ENCODE measurements at regions not wholly inside any gene's neighbourhood (a gene's known extent, or its start where the extent isn't known, plus 50 kb on each side); places are given as distances from the start of the nearest gene placed in this dataset.

DNA sequence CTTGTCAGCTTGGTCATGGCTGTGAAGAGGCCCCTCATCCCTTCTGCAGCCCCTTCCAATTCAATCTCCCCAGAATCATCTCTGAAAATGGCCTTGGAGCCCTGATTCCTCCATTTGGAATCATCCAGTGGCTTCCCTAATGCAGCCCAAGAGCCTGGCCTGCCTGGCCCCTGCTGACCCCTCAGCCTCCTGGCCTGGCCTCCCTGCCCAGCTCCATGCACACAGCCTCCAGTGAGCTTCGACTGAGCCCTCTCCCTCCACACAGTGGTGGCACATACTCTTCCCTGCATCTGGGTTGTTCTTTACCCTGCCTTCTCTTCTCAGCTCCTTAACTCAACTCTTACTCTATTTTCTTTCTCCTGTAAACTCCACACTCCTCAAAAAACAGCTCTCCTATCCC, 120.9 kb downstream of the ANKRD60 start:
- TF ChIP-seq, protein P1, sequence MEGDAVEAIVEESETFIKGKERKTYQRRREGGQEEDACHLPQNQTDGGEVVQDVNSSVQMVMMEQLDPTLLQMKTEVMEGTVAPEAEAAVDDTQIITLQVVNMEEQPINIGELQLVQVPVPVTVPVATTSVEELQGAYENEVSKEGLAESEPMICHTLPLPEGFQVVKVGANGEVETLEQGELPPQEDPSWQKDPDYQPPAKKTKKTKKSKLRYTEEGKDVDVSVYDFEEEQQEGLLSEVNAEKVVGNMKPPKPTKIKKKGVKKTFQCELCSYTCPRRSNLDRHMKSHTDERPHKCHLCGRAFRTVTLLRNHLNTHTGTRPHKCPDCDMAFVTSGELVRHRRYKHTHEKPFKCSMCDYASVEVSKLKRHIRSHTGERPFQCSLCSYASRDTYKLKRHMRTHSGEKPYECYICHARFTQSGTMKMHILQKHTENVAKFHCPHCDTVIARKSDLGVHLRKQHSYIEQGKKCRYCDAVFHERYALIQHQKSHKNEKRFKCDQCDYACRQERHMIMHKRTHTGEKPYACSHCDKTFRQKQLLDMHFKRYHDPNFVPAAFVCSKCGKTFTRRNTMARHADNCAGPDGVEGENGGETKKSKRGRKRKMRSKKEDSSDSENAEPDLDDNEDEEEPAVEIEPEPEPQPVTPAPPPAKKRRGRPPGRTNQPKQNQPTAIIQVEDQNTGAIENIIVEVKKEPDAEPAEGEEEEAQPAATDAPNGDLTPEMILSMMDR (conservative IDR thresholded peaks at IDR 0.05; ENCODE audit: low read depth, low read length): no peak
- TF ChIP-seq EZH2phosphoT487 (IDR thresholded peaks at IDR 0.05; ENCODE audit: borderline replicate concordance, low read length): no peak
